ENCODE measurements at regions not wholly inside any gene's neighbourhood (a gene's known extent, or its start where the extent isn't known, plus 50 kb on each side); places are given as distances from the start of the nearest gene placed in this dataset.

- no peak for DNase-seq (ENCODE audit: low read depth in 3 of 3, low spot score in 1 of 3)
Measured at GRCh38 chr4:180727478-180727877, 1515.7 kb upstream of the TENM3 start.

DNA sequence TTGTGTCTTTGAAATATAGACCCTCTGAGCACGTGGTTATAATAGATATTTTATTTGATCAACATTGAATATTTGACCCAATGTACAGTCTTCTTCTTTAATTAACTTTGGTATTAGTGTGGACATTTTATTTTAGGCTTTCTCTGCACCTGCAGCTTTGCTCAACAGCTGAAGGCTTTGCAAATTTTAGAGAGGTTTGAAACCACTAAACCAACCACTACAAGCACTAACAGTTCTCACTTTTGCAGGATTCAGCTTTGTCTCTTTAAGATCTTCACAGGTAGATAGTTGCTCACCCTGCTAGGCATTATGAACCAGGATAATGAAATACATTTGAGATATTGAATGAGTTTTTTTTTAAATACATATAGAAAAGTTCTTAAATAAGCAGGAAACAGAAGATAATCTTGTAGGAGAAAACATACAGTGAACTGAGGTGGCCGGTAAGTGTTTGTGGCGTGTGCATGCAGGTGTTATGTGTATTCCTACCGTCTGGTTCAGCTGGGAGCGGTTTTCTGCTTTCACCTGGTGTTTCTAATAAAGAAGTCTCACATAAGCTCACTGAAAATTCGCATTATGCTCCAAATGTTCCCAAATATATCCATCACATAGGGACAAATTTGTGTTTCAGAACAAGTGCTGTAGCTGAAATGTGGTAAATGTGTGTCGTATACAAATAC is 1508.3 kb upstream of the TENM3 start:
- DNase-seq (ENCODE audit: low read depth in 3 of 3, low spot score in 1 of 3): no peak

GRCh38 chr4:180741703-180742102 is 1501.5 kb upstream of the TENM3 start:
- no peak for DNase-seq (ENCODE audit: low read depth in 3 of 3, low spot score in 1 of 3)

- DNase-seq (ENCODE audit: low read depth in 3 of 3, low spot score in 1 of 3): no peak
Measured at GRCh38 chr4:180745019-180745418, 1498.2 kb upstream of the TENM3 start.

- DNase-seq (ENCODE audit: low read depth in 3 of 3, low spot score in 1 of 3): no peak
Measured at GRCh38 chr4:180751009-180751408, 1492.2 kb upstream of the TENM3 start.

DNA sequence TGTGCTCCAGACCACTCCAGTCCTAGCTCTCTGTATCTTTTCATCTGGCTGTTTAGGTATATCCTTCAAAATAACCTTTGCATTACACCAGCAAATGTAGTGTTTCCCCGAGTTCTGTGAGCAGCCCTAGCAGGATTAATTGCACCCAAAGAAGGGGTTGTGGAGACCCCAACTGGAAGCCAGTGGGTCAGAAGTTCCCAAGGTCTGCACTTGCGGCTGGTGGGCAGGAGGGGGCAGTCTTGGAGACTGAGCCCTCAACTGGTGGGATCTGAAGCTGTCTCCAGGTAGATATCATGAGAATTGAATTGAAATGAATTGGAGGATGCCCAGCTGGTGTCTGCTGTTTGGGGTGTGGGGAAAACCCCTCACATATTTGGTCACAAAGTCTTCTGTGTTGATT is 1485.3 kb upstream of the TENM3 start:
- DNase-seq (ENCODE audit: low read depth in 3 of 3, low spot score in 1 of 3): no peak

- no peak for DNase-seq (ENCODE audit: low read depth in 3 of 3, low spot score in 1 of 3)
Measured at GRCh38 chr4:180766045-180766444, 1477.2 kb upstream of the TENM3 start.

- DNase-seq (ENCODE audit: low read depth in 3 of 3, low spot score in 1 of 3): no peak
Measured at GRCh38 chr4:180766944-180767729, 1476.1 kb upstream of the TENM3 start.

DNA sequence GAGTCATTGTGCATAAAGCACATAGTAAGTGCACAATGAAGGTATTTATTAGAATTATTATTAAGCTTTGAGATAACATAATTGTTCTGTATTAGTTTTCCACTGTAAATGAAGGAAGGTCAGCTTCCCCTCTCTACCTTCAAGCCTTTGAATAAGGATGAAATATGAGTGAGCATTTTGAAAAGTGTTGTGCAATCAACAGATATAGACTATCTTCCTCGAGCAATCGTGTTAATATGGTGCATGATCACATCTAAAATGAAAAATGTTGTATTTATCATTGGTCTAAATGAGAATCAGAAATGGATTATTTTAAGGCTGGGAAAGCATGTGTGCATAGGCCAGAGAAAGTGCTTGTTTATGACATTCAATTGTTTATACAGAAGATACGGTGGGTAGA is 1474.6 kb upstream of the TENM3 start:
- no peak for DNase-seq (ENCODE audit: low read depth in 3 of 3, low spot score in 1 of 3)

GRCh38 chr4:180769791-180770190 is 1473.4 kb upstream of the TENM3 start:
- DNase-seq (ENCODE audit: low read depth in 3 of 3, low spot score in 1 of 3): no peak

GRCh38 chr4:180770265-180770664 is 1472.9 kb upstream of the TENM3 start:
- DNase-seq (ENCODE audit: low read depth in 3 of 3, low spot score in 1 of 3): no peak

DNA sequence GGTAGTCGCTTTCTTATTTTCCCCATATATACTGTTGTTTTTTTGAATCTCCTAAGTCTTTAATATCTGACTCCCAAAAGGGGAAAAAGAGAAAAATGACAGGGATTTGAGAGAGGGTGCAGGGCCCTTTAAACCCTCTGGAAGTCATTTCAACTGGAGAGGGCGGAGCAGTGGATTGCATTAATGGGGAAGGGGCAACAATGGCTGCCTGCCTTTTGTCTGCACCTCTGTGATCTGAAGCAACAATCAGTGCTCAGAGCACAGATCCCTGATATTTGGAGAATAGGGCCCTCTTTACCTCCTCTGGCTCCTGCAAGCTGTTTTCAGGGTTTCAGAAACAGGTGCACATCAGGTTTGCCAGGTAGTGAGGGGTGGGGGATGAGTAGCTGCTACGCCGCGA is 1458.3 kb upstream of the TENM3 start:
- no peak for DNase-seq (ENCODE audit: low read depth in 3 of 3, low spot score in 1 of 3)

GRCh38 chr4:180788729-180789128 is 1454.5 kb upstream of the TENM3 start:
- DNase-seq (ENCODE audit: low read depth in 3 of 3, low spot score in 1 of 3): no peak

DNA sequence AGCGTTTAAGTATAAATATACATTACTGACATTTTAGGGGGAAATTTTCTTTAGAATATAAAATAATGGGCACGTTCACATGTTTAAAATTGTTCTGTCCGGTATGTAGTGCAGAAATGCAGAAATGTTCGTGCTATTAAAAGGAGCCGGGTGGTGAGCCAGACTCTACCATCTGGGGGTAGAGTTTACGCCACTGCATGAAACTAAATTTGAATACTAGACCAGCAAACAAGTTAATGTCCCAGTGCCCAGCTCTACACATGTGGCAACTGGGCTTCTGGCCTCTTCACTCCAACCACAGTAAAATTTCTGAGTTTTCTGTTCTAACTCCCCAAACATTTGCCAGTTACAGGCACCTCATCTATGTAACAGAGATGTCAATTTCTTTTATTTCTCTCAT is 1453.3 kb upstream of the TENM3 start:
- DNase-seq (ENCODE audit: low read depth in 3 of 3, low spot score in 1 of 3): no peak

- DNase-seq (ENCODE audit: low read depth in 3 of 3, low spot score in 1 of 3): no peak
Measured at GRCh38 chr4:180790471-180790870, 1452.7 kb upstream of the TENM3 start.

DNA sequence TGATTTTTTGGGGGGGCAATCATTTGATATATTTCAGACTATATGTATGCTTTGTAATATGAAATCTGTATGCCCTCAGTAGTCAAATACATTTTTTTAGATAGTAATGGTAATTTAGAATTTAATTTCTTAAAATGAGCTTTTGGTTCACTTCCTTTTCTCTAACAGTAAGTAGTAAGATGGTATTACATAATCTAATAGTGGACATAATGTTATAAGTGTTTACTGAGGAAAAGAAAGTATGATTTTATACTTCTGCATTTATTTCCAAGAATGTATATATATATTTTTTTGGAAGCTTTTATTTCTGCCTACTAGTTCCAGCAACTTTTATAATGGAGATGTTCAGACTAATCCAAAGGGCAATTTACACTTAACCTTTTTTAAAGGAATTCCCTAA is 1450.7 kb upstream of the TENM3 start:
- DNase-seq (ENCODE audit: low read depth in 3 of 3, low spot score in 1 of 3): no peak

GRCh38 chr4:180794333-180794732 is 1448.9 kb upstream of the TENM3 start:
- no peak for DNase-seq (ENCODE audit: low read depth in 3 of 3, low spot score in 1 of 3)

DNA sequence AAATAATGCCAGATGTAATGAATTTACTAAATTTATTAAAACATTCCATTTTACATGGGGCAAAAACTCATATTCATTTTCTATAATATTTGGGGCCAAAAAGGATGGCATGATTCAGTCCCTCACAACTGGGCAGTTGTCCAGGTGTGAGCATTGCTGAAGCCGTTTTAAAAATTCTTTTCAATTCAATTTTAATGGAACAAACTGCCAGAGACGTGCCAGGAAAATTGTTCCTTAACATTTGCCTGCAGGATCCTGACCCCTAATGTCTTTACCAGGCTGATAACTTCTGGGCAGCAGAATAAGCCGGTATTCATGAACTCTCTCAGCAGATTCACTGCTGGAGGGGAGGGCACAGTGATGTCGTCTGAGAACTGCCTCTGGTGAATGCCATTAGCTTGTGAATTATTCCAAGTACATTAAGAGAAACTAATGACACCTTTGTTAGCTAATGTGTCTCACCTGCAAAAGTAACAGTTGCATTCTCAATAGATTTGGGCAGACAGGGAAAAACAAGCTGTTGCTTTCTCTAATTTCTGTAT is 1445.1 kb upstream of the TENM3 start:
- DNase-seq (ENCODE audit: low read depth in 3 of 3, low spot score in 1 of 3): no peak

DNA sequence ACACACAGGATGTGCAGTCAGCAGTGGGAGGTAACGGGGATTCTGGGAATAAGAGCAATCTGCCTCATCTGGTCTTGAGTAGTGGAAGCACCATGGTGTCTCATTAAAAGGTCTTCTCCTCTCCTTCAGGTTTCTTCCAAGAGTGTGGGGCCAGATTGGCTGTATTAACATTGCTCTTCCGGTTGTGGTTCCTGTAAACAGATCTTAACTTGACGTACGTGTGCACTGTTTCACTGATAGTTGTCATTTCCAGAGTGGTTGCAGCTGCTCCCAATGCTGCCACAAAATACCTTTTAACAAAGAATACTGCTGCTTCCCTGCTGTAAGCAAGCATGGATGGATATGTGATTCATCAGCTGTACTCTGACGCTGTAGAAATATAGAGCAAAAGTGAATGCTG is 1443.4 kb upstream of the TENM3 start:
- no peak for DNase-seq (ENCODE audit: low read depth in 3 of 3, low spot score in 1 of 3)

DNA sequence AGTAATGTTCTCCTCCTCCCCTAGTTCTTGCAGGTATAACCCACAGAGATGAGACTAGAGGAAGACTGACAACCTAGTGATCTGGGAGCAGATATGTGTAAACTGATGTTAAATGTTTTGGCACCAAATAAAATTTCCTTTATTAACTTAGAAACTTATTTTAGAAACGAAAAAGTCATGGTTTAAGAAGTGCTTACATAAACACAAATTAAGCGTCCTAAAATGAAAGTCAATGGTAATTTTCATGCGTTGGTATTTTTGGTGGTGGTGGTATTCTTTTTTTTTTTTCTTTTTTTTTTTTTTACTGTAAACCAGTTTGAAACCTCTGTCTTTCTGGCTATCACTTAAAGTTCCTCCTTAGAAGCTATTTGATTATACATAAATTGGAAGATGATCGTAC is 1438.1 kb upstream of the TENM3 start:
- DNase-seq (ENCODE audit: low read depth in 3 of 3, low spot score in 1 of 3): no peak

DNA sequence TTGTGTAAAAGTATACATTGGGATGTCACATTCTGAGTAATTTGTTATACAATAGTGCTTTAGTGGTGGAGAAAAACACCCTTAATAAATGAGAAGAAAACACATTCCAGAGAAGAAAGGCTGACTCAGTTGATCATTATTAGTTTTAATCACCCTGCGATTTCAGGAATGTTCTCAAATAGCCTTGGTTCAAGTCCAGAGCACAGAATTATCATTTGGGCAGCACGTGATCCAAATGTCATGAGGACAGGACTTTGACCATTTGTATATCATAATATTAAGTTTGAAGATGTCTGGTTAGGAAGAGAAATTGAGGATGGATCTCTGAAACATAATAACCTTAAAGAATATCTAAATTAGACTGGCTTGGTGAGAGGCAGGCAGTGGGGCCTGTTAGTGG is 1434.3 kb upstream of the TENM3 start:
- DNase-seq (ENCODE audit: low read depth in 3 of 3, low spot score in 1 of 3): no peak

DNA sequence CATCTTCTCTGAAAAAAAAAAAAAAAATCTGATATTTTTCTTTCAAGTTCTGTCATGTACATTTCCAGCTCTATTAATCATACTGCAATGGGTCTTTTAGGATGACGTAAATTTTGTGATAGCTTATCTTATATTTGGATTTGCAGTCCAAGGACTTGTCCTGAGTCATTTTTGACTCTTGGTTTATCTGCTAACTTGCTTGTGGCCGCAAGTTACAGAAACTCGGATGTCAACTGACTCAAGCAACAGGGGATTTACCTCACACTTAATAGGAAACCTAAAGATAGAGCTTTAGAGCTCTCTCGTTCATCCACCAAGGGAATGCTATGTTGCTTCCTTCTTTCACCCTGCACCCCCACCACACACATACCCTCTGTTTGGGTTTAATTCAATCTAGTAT is 1433.8 kb upstream of the TENM3 start:
- DNase-seq (ENCODE audit: low read depth in 3 of 3, low spot score in 1 of 3): no peak

GRCh38 chr4:180810581-180810980 is 1432.6 kb upstream of the TENM3 start:
- DNase-seq (ENCODE audit: low read depth in 3 of 3, low spot score in 1 of 3): no peak
